ENCODE measurements at regions not wholly inside any gene's neighbourhood (a gene's known extent, or its start where the extent isn't known, plus 50 kb on each side); places are given as distances from the start of the nearest gene placed in this dataset.

DNA sequence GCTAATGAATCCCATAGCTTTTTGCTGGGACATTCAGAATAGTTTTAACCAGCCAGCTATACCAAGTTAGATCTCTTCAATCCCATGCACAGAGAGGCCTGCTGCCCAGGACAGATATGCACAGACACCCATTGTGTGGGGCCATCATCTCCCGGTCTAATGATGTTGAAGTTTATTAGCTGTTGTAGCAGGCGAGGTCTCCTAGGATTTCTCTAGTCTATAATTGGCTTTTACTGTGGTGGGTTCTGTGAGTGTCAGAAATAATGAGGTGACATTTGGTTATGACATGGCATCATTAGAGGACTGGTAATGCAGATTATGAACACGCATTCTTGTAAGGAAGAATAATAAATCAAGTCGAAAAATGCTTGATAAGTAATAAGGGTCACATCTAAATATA is 81.4 kb upstream of the PLPP4 start:
- no peaks in the 10 kb centered on the region for H4K20me1 ChIP-seq
- no peak overlapping the region for H3K4me3 ChIP-seq
- H3K9me3 ChIP-seq (replicated peaks in 1 of 11): peaks cover 5 to 14% (median 8%) of the 10 kb centered on the region in 11 experiments; a peak in 17 of 22 replicates
- H3K27ac ChIP-seq: no peak overlapping the region
- no peaks in the 10 kb centered on the region for H3K27me3 ChIP-seq
- peak overlapping the region in 1 of 11 experiments; percentile 16; a peak in 1 of 22 replicates for H3K4me2 ChIP-seq
- H3K36me3 ChIP-seq: no peaks in the 10 kb centered on the region
- TF ChIP-seq Cebpa-rat (IDR thresholded peaks at IDR 0.05): no peak
- H3K4me1 ChIP-seq: peaks cover 0 to 7% (median 0%) of the 10 kb centered on the region in 10 experiments; a peak in 1 of 20 replicates
- no peak overlapping the region for H3K9ac ChIP-seq

- peaks cover 5 to 10% (median 10%) of the 10 kb centered on the region in 11 experiments; a peak in 17 of 22 replicates for H3K9me3 ChIP-seq (replicated peaks in 1 of 11)
Observed at GRCh38 chr10:120381931-120382330, 75.1 kb upstream of the PLPP4 start.

GRCh38 chr10:120382360-120382759 is 74.7 kb upstream of the PLPP4 start:
- TF ChIP-seq Cebpa-rat (IDR thresholded peaks at IDR 0.05): no peak
- Histone ChIP-seq H3K4me2 (no peak overlapping the region), H3K27me3 (no peaks in the 10 kb centered on the region), H3K4me3 (no peak overlapping the region), H3K9me3 (replicated peaks in 1 of 11) (peaks cover 5 to 10% (median 10%) of the 10 kb centered on the region in 11 experiments; a peak in 17 of 22 replicates), H3K36me3 (no peaks in the 10 kb centered on the region), H3K4me1 (no peaks in the 10 kb centered on the region), H4K20me1 (no peaks in the 10 kb centered on the region; a peak in 1 of 22 replicates), H3K27ac (no peak overlapping the region), H3K9ac (no peak overlapping the region)

More at GRCh38 chr10:120381931-120382330, 75.1 kb upstream of the PLPP4 start:
- H3K9ac ChIP-seq: no peak overlapping the region
- no peak overlapping the region for H3K4me2 ChIP-seq
- H3K27me3 ChIP-seq: no peaks in the 10 kb centered on the region
- no peak for TF ChIP-seq Cebpa-rat (IDR thresholded peaks at IDR 0.05)
- no peaks in the 10 kb centered on the region for H3K36me3 ChIP-seq
- no peak overlapping the region for H3K4me3 ChIP-seq
- no peaks in the 10 kb centered on the region; a peak in 1 of 22 replicates for H4K20me1 ChIP-seq
- H3K4me1 ChIP-seq: no peaks in the 10 kb centered on the region
- H3K27ac ChIP-seq: no peak overlapping the region

DNA sequence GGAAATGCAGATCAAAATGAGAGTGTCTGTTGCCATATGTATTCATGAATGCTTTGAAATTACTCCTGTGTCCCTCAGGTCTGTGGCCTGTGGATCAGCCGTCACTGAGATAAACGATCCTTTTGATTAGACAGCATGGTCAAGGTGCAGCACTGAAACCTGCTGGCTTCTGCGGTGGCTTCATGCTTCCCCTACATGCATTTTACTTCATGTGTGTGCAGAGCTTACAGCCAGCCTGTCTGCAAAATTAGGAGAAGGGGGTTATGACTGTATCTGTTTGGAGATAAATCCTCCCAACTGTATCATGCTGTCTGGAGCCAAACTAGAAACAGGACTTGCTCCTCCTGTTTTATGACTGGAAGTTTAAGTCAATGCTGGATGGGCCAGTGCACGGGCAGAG is 71.0 kb upstream of the PLPP4 start:
- TF ChIP-seq Cebpa-rat (IDR thresholded peaks at IDR 0.05): no peak
- H3K4me2 ChIP-seq: no peak overlapping the region
- H3K9ac ChIP-seq: no peak overlapping the region
- H3K27me3 ChIP-seq: no peaks in the 10 kb centered on the region
- H3K4me3 ChIP-seq: no peak overlapping the region
- no peaks in the 10 kb centered on the region for H3K4me1 ChIP-seq
- no peaks in the 10 kb centered on the region; a peak in 1 of 22 replicates for H4K20me1 ChIP-seq
- no peaks in the 10 kb centered on the region for H3K9me3 ChIP-seq (replicated peaks in 1 of 11)
- H3K36me3 ChIP-seq: no peaks in the 10 kb centered on the region
- no peak overlapping the region for H3K27ac ChIP-seq

DNA sequence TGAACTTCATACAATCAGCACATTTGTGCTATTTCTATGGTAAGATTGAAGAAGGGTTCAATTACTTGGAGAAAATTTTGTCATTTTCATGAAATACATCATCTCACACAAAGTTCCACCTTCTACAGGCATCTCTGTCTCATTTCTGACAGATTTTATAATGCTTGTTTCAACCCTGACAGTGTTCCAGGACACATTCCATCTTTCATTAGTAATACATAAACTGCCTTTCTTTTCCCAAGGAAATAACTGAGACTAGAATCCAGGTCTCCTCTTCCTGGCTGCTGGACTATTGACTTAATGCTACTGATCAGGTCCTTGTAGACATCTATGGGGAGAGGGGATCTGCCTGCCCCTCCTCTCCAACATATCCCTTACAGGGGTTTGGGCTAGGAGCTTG is 70.1 kb upstream of the PLPP4 start:
- TF ChIP-seq Cebpa-rat (IDR thresholded peaks at IDR 0.05): no peak
- no peak overlapping the region for H3K9ac ChIP-seq
- H3K9me3 ChIP-seq (replicated peaks in 1 of 11): no peaks in the 10 kb centered on the region
- no peak overlapping the region for H3K4me3 ChIP-seq
- H3K27ac ChIP-seq: no peak overlapping the region
- H3K4me1 ChIP-seq: no peaks in the 10 kb centered on the region
- H3K36me3 ChIP-seq: no peaks in the 10 kb centered on the region
- H3K27me3 ChIP-seq: no peaks in the 10 kb centered on the region
- H3K4me2 ChIP-seq: no peak overlapping the region
- no peaks in the 10 kb centered on the region; a peak in 1 of 22 replicates for H4K20me1 ChIP-seq

- TF ChIP-seq Cebpa-rat (IDR thresholded peaks at IDR 0.05): no peak
Observed at GRCh38 chr10:120387326-120387725, 69.7 kb upstream of the PLPP4 start.

DNA sequence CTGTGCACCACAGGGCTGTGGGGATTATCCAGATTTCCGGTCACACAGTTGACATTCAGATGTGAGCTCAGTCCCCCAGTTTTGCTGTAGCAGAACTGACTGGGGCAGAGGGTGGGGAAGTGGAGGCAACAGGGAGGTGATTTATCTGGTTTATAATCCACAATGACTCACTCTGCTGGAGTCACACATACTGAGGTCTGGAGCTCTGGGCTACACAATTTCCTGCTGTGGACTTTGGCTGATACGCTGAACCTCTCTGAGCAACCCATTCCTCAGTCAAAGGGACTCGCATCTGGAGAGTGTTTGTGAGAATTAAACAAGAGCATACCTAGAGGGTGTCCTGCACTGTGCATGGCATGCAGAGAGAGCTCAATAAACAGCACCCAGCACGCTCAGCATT is 64.8 kb upstream of the PLPP4 start:
- Histone ChIP-seq H3K27me3 (no peaks in the 10 kb centered on the region), H4K20me1 (no peaks in the 10 kb centered on the region), H3K4me2 (no peak overlapping the region), H3K4me3 (no peak overlapping the region), H3K9ac (no peak overlapping the region), H3K9me3 (replicated peaks in 1 of 11) (0 out of 22 replicates have a peak, but pooled peaks cover 0 to under 1% (median 0%) of the 10 kb centered on the region in 11 experiments), H3K4me1 (no peaks in the 10 kb centered on the region), H3K27ac (no peak overlapping the region), H3K36me3 (no peaks in the 10 kb centered on the region)
- no peak for TF ChIP-seq Cebpa-rat (IDR thresholded peaks at IDR 0.05)

More at GRCh38 chr10:120387326-120387725, 69.7 kb upstream of the PLPP4 start:
- no peak overlapping the region for H3K9ac ChIP-seq
- H4K20me1 ChIP-seq: no peaks in the 10 kb centered on the region; a peak in 1 of 22 replicates
- no peak overlapping the region for H3K4me3 ChIP-seq
- no peaks in the 10 kb centered on the region for H3K27me3 ChIP-seq
- H3K27ac ChIP-seq: no peak overlapping the region
- no peak overlapping the region for H3K4me2 ChIP-seq
- H3K9me3 ChIP-seq (replicated peaks in 1 of 11): no peaks in the 10 kb centered on the region
- H3K4me1 ChIP-seq: no peaks in the 10 kb centered on the region
- no peaks in the 10 kb centered on the region for H3K36me3 ChIP-seq

DNA sequence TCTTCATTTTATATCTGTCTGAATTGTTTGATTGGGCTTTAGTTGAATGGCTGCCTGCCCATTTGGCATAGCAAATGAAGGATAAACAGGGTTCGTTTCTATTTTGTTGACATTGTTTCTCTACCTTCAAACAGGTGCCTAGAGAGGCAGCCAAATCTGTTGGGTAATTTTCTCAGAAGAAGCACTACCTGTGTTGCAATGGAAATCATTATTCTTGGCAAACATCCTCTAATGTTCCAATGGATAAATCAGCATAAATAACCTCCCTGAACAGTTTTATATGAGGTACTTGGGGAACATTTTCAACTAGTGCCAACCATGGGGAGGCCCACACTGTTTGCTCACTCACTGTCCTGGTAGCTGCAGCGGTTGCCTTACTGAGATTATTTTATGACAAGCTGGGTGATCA is 64.4 kb upstream of the PLPP4 start:
- Histone ChIP-seq H4K20me1 (no peaks in the 10 kb centered on the region), H3K4me1 (no peaks in the 10 kb centered on the region), H3K9ac (no peak overlapping the region), H3K27ac (no peak overlapping the region), H3K9me3 (replicated peaks in 1 of 11) (peaks cover 0 to 5% (median 1%) of the 10 kb centered on the region in 11 experiments; a peak in 4 of 22 replicates), H3K4me2 (no peak overlapping the region), H3K4me3 (no peak overlapping the region), H3K36me3 (no peaks in the 10 kb centered on the region), H3K27me3 (no peaks in the 10 kb centered on the region)
- TF ChIP-seq Cebpa-rat (IDR thresholded peaks at IDR 0.05): no peak

DNA sequence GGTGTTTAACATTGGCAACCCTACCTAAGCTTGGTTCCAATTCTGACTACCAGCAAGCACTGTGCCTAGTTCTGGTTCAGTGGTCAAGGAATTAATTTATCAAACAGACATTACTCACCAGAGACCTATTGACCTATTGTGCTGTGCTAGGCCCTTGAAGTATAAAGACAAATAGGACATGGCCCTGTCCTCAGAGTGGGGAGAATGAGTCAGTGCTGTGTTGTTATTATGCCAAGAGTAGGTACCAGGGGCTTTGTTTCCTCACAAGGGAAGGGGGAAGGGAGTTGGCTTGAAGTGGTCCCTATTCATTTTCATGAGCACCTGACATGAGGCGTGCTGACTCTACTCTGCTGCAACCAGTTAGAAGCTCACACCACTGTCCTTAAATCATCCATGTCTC is 62.6 kb upstream of the PLPP4 start:
- no peak for TF ChIP-seq Cebpa-rat (IDR thresholded peaks at IDR 0.05)
- Histone ChIP-seq H3K27me3 (no peaks in the 10 kb centered on the region), H3K9me3 (replicated peaks in 1 of 11) (peaks cover 6 to 14% (median 8%) of the 10 kb centered on the region in 11 experiments; a peak in 14 of 22 replicates), H3K4me2 (no peak overlapping the region), H4K20me1 (no peaks in the 10 kb centered on the region), H3K9ac (no peak overlapping the region), H3K4me1 (no peaks in the 10 kb centered on the region), H3K27ac (no peak overlapping the region), H3K36me3 (no peaks in the 10 kb centered on the region), H3K4me3 (no peak overlapping the region)

DNA sequence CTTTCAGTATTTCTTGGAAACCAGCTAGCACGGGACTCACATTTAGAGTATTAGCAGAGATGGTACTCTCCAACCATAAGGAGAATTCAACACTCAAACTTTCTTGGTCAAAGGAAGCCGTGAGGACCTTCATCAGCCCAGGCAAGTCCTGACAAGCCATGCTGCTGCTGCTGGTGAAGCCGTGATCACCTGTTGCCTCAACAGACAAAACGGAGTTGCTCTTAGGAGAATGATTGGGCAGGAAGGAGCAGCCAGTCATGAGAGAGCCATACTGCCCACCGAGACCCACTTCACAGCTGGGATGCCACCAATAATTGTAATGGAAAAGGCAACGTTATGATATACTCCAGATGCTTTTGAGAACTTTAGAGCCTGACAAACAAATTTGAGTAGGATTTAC is 60.8 kb upstream of the PLPP4 start:
- H3K27ac ChIP-seq: no peak overlapping the region
- H3K4me1 ChIP-seq: no peaks in the 10 kb centered on the region
- H3K36me3 ChIP-seq: no peaks in the 10 kb centered on the region
- TF ChIP-seq Cebpa-rat (IDR thresholded peaks at IDR 0.05): no peak
- H3K4me2 ChIP-seq: no peak overlapping the region
- H3K9ac ChIP-seq: no peak overlapping the region
- no peaks in the 10 kb centered on the region for H4K20me1 ChIP-seq
- H3K9me3 ChIP-seq (replicated peaks in 1 of 11): peaks cover 6 to 14% (median 8%) of the 10 kb centered on the region in 11 experiments; a peak in 14 of 22 replicates
- H3K27me3 ChIP-seq: no peaks in the 10 kb centered on the region
- H3K4me3 ChIP-seq: no peak overlapping the region
